ENCODE measurements at regions not wholly inside any gene's neighbourhood (a gene's known extent, or its start where the extent isn't known, plus 50 kb on each side); places are given as distances from the start of the nearest gene placed in this dataset.

GRCh38 chr3:64884536-64884935, 196.7 kb upstream of the ADAMTS9 start (continued):
- TF ChIP-seq TCF3 (IDR thresholded peaks at IDR 0.05; ENCODE audit: borderline replicate concordance, insufficient read depth, low read depth, low read length), result no peak

GRCh38 chr3:64880916-64881315, 193.1 kb upstream of the ADAMTS9 start:
- no peaks in the 10 kb centered on the region for H4K20me1 ChIP-seq (ENCODE audit: control insufficient read depth, insufficient read depth)
- H3K36me3 ChIP-seq (ENCODE audit: control insufficient read depth in 2 of 2, insufficient read depth in 2 of 2, low read length in 1 of 2), result no peaks in the 10 kb centered on the region
- ChIA-PET POLR2A (no interaction called here), SMC1A (ENCODE audit: uncharacterized antibody, unreplicated experiment) (no interaction called here), RAD21 (ENCODE audit: unreplicated experiment) (no interaction called here), CTCF (no interaction called here)
- no peak overlapping the region for H2AFZ ChIP-seq (ENCODE audit: control insufficient read depth, low read depth, low read length)
- no peaks in the 10 kb centered on the region for H3K9me3 ChIP-seq (replicated peaks; ENCODE audit: control insufficient read depth, insufficient read depth, low read length)
- no peak for ATAC-seq
- no peaks in the 10 kb centered on the region for H3K79me2 ChIP-seq (ENCODE audit: control insufficient read depth, insufficient read depth, low read length)
- FAIRE-seq, result no peak
- no peak overlapping the region for H3K4me2 ChIP-seq (ENCODE audit: control insufficient read depth, insufficient read depth)
- no peak for DNase-seq (ENCODE audit: low read depth, low spot score)
- H3K4me3 ChIP-seq, result no peak overlapping the region
- H3K9ac ChIP-seq (ENCODE audit: control insufficient read depth, insufficient read depth, low read length), result no peak overlapping the region
- H3K27ac ChIP-seq (ENCODE audit: control insufficient read depth, insufficient read depth), result no peak overlapping the region
- H3K4me1 ChIP-seq (ENCODE audit: control insufficient read depth, insufficient read depth, low read length), result no peaks in the 10 kb centered on the region
- TF ChIP-seq CBX3 (IDR thresholded peaks at IDR 0.05; ENCODE audit: borderline replicate concordance, low read depth), result no peak
- TF ChIP-seq ETV6 (conservative IDR thresholded peaks at IDR 0.05 in 1 of 2, IDR thresholded peaks at IDR 0.05 in 1 of 2; ENCODE audit: borderline replicate concordance in 1 of 2, low read depth in 1 of 2), result no peak
- no peak for TF ChIP-seq WRNIP1 (IDR thresholded peaks at IDR 0.05; ENCODE audit: borderline replicate concordance, low read depth, low read length)
- no peak for TF ChIP-seq SMAD1 (IDR thresholded peaks at IDR 0.05; ENCODE audit: low read depth, partially characterized antibody)
- no peak for TF ChIP-seq SMC3 (IDR thresholded peaks at IDR 0.05; ENCODE audit: borderline replicate concordance, low read length)
- no peak for TF ChIP-seq HDGF (IDR thresholded peaks at IDR 0.05)
- no peak for TF ChIP-seq RUNX3 (IDR thresholded peaks at IDR 0.05; ENCODE audit: low read length)
- H3K27me3 ChIP-seq (replicated peaks in 1 of 2; ENCODE audit: control insufficient read depth in 2 of 2, insufficient read depth in 2 of 2, low read length in 1 of 2), result no peaks in the 10 kb centered on the region
- no TSS peak for BruUV-seq (replicated peaks)
- in situ Hi-C loops (cut with MboI) (no loop called here), intact Hi-C loops (cut with micrococcal nuclease; ENCODE audit: unreplicated experiment) (no loop called here)

GRCh38 chr3:64878362-64878761, 190.6 kb upstream of the ADAMTS9 start:
- ATAC-seq (no peak), FAIRE-seq (no peak), DNase-seq (ENCODE audit: low read depth, low spot score) (no peak)
- Histone ChIP-seq H4K20me1 (ENCODE audit: control insufficient read depth, insufficient read depth) (no peaks in the 10 kb centered on the region), H3K36me3 (ENCODE audit: control insufficient read depth in 2 of 2, insufficient read depth in 2 of 2, low read length in 1 of 2) (no peaks in the 10 kb centered on the region), H3K27me3 (replicated peaks in 1 of 2; ENCODE audit: control insufficient read depth in 2 of 2, insufficient read depth in 2 of 2, low read length in 1 of 2) (no peaks in the 10 kb centered on the region), H3K27ac (ENCODE audit: control insufficient read depth, insufficient read depth) (no peak overlapping the region), H3K4me3 (no peak overlapping the region), H3K9me3 (replicated peaks; ENCODE audit: control insufficient read depth, insufficient read depth, low read length) (no peaks in the 10 kb centered on the region), H3K4me1 (ENCODE audit: control insufficient read depth, insufficient read depth, low read length) (no peaks in the 10 kb centered on the region), H3K4me2 (ENCODE audit: control insufficient read depth, insufficient read depth) (no peak overlapping the region), H3K79me2 (ENCODE audit: control insufficient read depth, insufficient read depth, low read length) (no peaks in the 10 kb centered on the region), H2AFZ (ENCODE audit: control insufficient read depth, low read depth, low read length) (no peak overlapping the region), H3K9ac (ENCODE audit: control insufficient read depth, insufficient read depth, low read length) (no peak overlapping the region)
- ChIA-PET POLR2A (no interaction called here), CTCF (no interaction called here), RAD21 (ENCODE audit: unreplicated experiment) (no interaction called here), SMC1A (ENCODE audit: uncharacterized antibody, unreplicated experiment) (no interaction called here)
- intact Hi-C loops (cut with micrococcal nuclease; ENCODE audit: unreplicated experiment), result no loop called here
- WGBS (ENCODE audit: insufficient coverage, insufficient replicate concordance, low lambda C conversion rate, missing lambda C conversion rate), result 1% methylated on average over 2 of the region's 2 CpGs
- no TSS peak for BruUV-seq (replicated peaks)
- in situ Hi-C loops (cut with MboI), result no loop called here
- TF ChIP-seq NFXL1 (IDR thresholded peaks at IDR 0.05; ENCODE audit: borderline replicate concordance) (peak; percentile 53; the same call in 1 of the 2 replicates), ATF3 (IDR thresholded peaks at IDR 0.05; ENCODE audit: borderline replicate concordance, extremely low read depth, low read depth, low read length) (no peak), PBX3 (IDR thresholded peaks at IDR 0.05; ENCODE audit: insufficient replicate concordance, low read depth, low read length) (no peak), PRDM15 (CRISPR knock-in tag; IDR thresholded peaks at IDR 0.05) (no peak)

Data from GM12878 (cell line).